NT2/D1 (cell line): ENCODE measurements at regions not wholly inside any gene's neighbourhood (a gene's known extent, or its start where the extent isn't known, plus 50 kb on each side); places are given as distances from the start of the nearest gene placed in this dataset.
"Not testable (repeated sequence)": the region's sequence is repeated elsewhere in the genome, so short reads cannot be mapped to it uniquely, and the experiment has no call there.

ENCODE experiments used
- SUZ12 ChIP-seq: IDR thresholded peaks from 2 replicates; pipeline ENCODE4 v1.6.1; 2011; ENCODE audit not compliant: insufficient read length, insufficient read depth; ENCODE audit errors: extremely low read depth
- ZNF274 ChIP-seq: IDR thresholded peaks from 2 replicates; pipeline ENCODE4 v1.6.1; 2011; ENCODE audit warnings: mild to moderate bottlenecking, low read depth, low read length

- not testable (repeated sequence) for TF ChIP-seq ZNF274, SUZ12
Measured at GRCh38 chr9:119672763-119673162, 303.5 kb upstream of the BRINP1 start.
